ENCODE measurements at regions not wholly inside any gene's neighbourhood (a gene's known extent, or its start where the extent isn't known, plus 50 kb on each side); places are given as distances from the start of the nearest gene placed in this dataset.

- 87 to 94% (median 92%) methylated on average over 5 of the region's 5 CpGs for WGBS, 4 donors
- no peaks in the 10 kb centered on the region for H3K36me3 ChIP-seq (replicated peaks in 1 of 2)
Observed at GRCh38 chr21:35792569-35793305, 267.6 kb downstream of the SETD4 start.

GRCh38 chr21:35791541-35792325, 268.6 kb downstream of the SETD4 start:
- peaks cover 12% of the 10 kb centered on the region for H3K27me3 ChIP-seq
- 79 to 86% (median 85%) methylated on average over 10 of the region's 10 CpGs for WGBS, 4 donors
- TF ChIP-seq POLR2A (IDR thresholded peaks at IDR 0.05) = no peak
- TF ChIP-seq CTCF (IDR thresholded peaks at IDR 0.05) = no peak
- intact Hi-C loops (cut with DNase I) = no loop called here
- no peak overlapping the region for H3K4me3 ChIP-seq
- H3K9me3 ChIP-seq (replicated peaks in 1 of 3) = no peaks in the 10 kb centered on the region
- DNase-seq = no peak
- H3K36me3 ChIP-seq (replicated peaks in 1 of 2) = no peaks in the 10 kb centered on the region
- H3K4me1 ChIP-seq (replicated peaks in 1 of 2) = no peaks in the 10 kb centered on the region
- H3K27ac ChIP-seq = no peak overlapping the region

More at GRCh38 chr21:35792569-35793305, 267.6 kb downstream of the SETD4 start:
- Histone ChIP-seq H3K4me1 (replicated peaks in 1 of 2) (no peaks in the 10 kb centered on the region), H3K4me3 (no peak overlapping the region), H3K27me3 (peaks cover 12% of the 10 kb centered on the region), H3K9me3 (replicated peaks in 1 of 3) (no peaks in the 10 kb centered on the region), H3K27ac (no peak overlapping the region)
- TF ChIP-seq POLR2A (IDR thresholded peaks at IDR 0.05) (no peak), CTCF (IDR thresholded peaks at IDR 0.05) (no peak)
- no peak for DNase-seq
- intact Hi-C loops (cut with DNase I) = no loop called here

GRCh38 chr21:35783721-35784120, 276.6 kb downstream of the SETD4 start:
- Histone ChIP-seq H3K27ac (no peak overlapping the region), H3K9me3 (replicated peaks in 1 of 3) (no peaks in the 10 kb centered on the region), H3K4me3 (no peak overlapping the region), H3K36me3 (replicated peaks in 1 of 2) (no peaks in the 10 kb centered on the region), H3K27me3 (no peaks in the 10 kb centered on the region), H3K4me1 (replicated peaks in 1 of 2) (no peaks in the 10 kb centered on the region)
- intact Hi-C loops (cut with DNase I) = no loop called here
- TF ChIP-seq CTCF (IDR thresholded peaks at IDR 0.05) = no peak
- no peak for DNase-seq

- Histone ChIP-seq H3K36me3 (replicated peaks in 1 of 2) (no peaks in the 10 kb centered on the region), H3K27me3 (no peaks in the 10 kb centered on the region), H3K4me3 (no peak overlapping the region), H3K4me1 (replicated peaks in 1 of 2) (no peaks in the 10 kb centered on the region), H3K27ac (no peak overlapping the region), H3K9me3 (replicated peaks in 1 of 3) (no peaks in the 10 kb centered on the region)
- intact Hi-C loops (cut with DNase I) = no loop called here
- TF ChIP-seq POLR2A (IDR thresholded peaks at IDR 0.05) (no peak), CTCF (IDR thresholded peaks at IDR 0.05) (no peak)
- no peak for DNase-seq
Observed at GRCh38 chr21:35782667-35783066, 277.7 kb downstream of the SETD4 start.

Data from adrenal gland (tissue), 9 donors.